Inflammatory macrophage (primary cell): ENCODE measurements at regions not wholly inside any gene's neighbourhood (a gene's known extent, or its start where the extent isn't known, plus 50 kb on each side); places are given as distances from the start of the nearest gene placed in this dataset.

Source experiments
- DNase-seq, 2 donors: peaks; one replicate each; pipeline ENCODE4 v3.0.0-alpha.2; 2020 to 2022

- DNase-seq, result no peak
Measured at GRCh38 chr9:108710424-108710823, 145.4 kb downstream of the ACTL7B start.

DNA sequence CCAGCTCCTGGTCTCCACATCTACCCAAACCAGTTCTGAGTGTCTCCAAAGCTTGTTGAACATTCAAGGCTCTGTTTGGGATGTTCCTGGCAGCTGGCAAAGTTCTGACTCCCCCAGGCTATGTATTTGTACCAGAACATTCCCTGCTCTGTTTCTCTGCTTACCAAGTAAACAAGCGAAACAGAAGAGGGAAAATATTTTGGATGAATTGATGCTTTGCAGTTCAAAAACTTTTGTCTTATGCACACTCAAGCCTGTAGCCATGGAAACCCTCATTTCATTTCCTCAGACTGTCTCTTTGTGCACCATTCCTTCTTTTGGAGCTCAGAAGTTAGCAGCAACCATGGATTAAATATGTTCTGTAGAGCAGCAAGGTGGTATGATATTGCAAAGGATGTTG, 145.8 kb downstream of the ACTL7B start:
- DNase-seq, result no peak

DNA sequence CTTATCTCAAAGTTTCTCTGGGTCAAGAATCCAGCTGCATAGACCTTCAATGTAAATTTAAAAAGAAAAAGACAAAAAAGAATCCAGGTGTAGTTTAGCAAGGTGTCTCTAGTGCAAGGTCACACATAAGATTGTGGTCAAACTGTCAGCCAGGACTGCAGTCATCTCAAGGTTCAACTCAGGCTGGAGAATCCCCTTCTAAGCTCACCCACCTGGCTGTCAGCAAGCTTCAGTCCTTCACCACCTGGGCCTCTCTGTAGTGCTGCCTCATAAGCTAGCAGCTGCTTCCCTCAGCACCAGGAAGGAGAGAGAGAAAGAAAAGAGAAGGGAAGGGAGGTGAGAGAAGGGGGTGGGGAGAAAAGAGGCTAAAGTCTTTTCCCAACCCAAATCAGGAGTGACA, 146.7 kb downstream of the ACTL7B start:
- DNase-seq, result no peak

DNA sequence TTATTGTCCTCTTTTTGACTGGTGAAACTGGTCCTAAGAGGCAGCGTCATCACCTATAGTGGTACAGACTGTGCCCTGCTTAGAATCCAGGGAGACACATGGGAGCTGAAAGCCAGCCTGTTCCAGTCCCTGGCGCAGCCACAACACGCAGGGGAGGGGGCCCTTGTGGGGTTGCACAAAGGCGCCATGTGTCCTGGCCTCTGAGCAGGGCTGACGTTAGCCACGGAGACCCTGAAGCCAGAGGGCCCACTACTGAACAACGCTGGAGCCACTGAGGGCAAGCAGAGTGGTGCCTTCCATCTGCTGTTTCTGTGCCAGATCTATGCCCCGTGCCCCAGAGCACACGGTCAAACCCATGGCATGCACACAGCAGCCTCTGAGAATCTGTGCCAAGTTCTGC, 147.3 kb downstream of the ACTL7B start:
- DNase-seq, result no peak

- no peak for DNase-seq
Measured at GRCh38 chr9:108707120-108707519, 148.7 kb downstream of the ACTL7B start.

DNA sequence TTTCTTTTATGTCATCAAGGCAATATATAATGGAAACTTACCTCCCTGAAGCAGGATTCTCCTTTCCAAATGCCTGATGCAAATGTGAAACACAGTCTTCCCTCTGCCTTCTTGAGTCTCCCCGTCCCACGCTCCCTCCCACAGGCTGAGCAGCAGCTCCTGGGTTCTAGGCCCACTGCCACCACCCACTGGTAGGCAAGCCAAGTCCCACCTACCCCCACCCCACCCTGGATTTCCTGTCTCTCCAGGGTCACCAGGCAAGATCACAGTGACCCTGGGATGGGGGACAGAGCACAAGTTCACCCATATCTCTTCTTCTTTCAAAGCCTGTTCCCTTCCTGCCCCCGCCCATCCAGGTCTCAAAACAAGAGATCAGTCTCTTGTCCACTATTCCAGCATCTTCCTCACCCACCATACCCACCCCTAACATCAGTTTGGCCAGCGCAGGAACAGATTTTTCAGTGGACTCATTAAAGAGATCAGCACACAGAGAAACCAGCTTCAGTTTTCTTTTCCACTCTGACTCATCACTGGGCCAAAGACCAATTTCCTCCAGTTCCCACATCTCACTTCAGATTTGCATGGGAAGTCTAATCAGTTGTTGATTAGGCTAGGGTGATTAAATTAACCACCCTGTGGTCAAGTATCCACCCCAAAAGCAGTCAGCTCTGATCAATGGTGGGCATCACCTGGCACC, 151.5 kb downstream of the ACTL7B start:
- DNase-seq, result no peak

GRCh38 chr9:108703429-108703828, 152.4 kb downstream of the ACTL7B start:
- no peak for DNase-seq

- no peak for DNase-seq
Measured at GRCh38 chr9:108702681-108703080, 153.1 kb downstream of the ACTL7B start.

- no peak for DNase-seq
Measured at GRCh38 chr9:108698801-108699200, 157.0 kb downstream of the ACTL7B start.

- no peak for DNase-seq
Measured at GRCh38 chr9:108698231-108698630, 157.6 kb downstream of the ACTL7B start.

GRCh38 chr9:108696156-108696555, 159.6 kb downstream of the ACTL7B start:
- no peak for DNase-seq

DNA sequence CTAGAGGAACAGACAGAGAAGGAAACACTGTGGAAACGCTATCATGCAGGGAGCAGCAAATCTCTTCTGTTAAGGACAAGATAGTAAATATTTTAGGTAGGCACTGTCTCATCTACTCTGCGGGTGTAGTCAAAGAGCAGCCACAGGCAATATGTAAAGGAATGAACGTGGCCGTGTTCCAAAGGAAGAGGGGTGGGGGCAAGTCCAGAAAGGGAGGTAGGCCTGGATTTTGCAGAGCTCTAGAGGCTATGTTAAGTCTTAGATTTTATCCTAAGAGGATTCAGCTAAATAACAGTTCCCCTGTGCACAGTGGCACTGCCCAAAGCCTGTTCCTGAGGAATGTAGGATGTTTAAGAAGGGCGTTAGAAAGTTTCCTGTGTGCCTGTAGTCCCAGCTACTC, 161.6 kb downstream of the ACTL7B start:
- DNase-seq, result no peak

GRCh38 chr9:108691614-108692013, 164.2 kb downstream of the ACTL7B start:
- DNase-seq, result no peak

GRCh38 chr9:108688676-108689075, 167.1 kb downstream of the ACTL7B start:
- DNase-seq, result no peak

- no peak for DNase-seq
Measured at GRCh38 chr9:108688051-108688450, 167.7 kb downstream of the ACTL7B start.

DNA sequence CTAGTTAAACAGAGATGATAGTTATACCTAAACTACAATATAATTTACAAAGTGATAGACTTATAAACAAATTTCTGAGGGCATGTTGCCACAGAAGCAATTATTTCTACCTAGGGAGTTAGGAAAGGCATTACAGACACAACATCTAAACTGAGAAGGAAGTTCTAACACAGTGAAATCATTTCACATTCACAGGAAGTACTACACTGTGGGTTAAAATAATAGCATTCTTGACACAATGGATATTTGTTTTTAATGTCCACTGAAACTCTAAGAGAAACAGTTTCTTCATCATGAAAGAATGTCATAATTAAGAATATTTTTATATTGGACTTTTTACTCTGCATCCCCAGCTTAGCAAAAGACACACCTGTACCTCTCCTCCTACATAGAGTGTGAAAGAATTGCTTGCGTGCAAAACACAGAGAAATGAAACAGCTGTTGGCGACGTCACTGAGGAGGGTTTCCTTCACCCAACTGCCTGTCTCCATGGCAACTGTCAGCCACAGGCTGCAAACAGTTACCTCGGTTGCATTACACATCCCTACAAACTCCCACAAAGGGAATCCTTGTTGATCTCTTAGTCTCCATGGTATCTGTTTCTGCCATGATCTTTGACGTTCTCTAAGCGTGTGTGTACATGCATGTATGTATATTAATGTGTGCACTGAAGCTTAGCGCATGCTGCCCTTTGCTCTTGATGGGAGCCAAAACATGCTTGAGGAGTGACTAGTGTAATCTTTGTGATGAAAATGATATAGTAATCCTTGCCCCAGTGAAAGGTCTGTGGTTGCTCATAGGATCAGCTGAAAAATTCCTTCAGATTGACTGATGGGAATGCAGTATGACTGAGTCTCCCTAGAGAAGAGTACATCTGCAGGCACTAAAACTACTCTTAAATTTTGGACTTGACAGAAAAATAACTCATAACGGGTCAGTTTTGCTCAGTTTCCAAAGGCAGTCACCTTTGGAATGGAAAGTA, 168.5 kb downstream of the ACTL7B start:
- no peak for DNase-seq

- no peak for DNase-seq
Measured at GRCh38 chr9:108684288-108685025, 171.3 kb downstream of the ACTL7B start.

DNA sequence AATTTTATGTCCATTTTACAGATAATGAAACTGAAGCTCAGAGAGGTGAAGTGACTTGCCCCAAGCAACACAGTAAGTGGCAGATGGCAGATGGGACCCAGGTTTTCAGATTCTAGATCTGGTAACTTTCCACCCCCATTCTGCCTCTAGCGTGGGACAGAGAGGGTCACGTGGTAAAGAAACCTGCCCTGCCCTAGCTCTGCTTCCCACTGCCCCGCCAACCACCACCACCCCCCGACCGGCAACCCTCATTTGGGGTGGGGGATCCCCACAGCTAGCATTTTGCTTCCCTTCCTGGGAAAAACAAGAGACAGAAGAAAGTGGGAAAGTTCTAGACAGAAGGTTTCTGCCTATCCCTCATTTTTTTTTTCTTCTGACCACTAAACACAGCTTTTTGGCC, 172.5 kb downstream of the ACTL7B start:
- no peak for DNase-seq

GRCh38 chr9:108681851-108682590, 173.8 kb downstream of the ACTL7B start:
- no peak for DNase-seq

DNA sequence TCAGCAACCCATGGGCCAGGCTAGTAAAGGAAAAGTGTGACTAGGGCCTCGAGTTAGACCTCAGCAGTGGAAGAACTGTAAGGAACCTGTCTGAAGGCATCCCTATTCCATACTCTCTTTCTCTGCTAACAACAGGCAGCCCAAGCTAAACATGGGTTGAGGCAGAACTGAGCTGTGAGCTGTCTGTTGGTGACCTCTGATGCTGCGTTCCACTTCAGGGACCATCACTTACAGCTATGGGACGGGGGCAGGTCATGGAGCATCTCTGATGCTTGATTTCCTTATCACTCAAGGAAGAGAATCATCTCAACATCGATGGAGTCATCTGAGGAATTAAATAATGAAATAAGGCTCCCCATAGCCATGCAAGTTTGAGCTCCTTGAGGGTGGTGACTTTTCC, 174.8 kb downstream of the ACTL7B start:
- DNase-seq, result no peak

DNA sequence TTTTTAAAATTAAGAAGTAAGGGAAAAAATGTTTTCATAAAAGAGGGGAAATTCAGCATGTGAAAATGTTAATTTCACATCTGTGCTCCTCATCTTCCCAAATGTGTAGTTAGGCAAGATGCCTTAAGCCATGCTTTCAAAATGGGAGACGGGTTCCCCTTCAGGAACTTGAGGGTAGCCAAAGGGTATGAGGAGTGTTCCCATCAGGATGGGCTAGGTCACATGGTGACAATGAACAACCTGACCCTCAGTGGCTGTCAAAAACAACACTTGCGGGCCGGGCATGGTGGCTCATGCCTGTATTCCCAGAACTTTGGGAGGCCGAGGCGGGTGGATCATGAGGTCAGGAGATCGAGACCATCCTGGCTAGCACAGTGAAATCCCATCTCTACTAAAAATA, 178.0 kb downstream of the ACTL7B start:
- no peak for DNase-seq

DNA sequence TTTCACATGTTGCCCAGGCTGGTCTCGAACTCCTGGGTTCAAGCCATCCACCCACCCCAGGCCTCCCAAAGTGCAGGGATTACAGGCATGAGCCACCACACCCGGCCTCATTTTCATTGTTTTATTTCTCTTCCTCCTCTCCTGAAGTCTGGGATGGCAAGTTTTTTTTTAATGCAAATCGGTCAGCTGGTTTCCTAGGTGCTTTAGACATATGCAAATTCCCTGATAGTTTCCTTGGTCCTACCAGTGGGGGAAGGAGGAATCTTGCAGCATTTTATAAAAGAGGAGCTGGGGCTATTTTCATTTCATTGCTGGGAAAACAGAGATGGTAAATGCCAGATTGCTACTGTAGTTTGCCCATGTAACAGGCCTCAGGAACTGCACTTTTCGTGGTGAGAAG, 179.4 kb downstream of the ACTL7B start:
- DNase-seq, result no peak

- DNase-seq, result no peak
Measured at GRCh38 chr9:108675708-108676107, 180.1 kb downstream of the ACTL7B start.
